SK-N-SH (cell line): ENCODE measurements at regions not wholly inside any gene's neighbourhood (a gene's known extent, or its start where the extent isn't known, plus 50 kb on each side); places are given as distances from the start of the nearest gene placed in this dataset.

ENCODE experiments used
- CTCF ChIA-PET: fragments of 300-600, 350-600 bp; formaldehyde crosslinking; extraction: SDS; loops from one replicate; lab custom pipeline; 2021; lab: Yijun Ruan, JAX
- POLR2A ChIA-PET: fragments of 350-600 bp; sonication (Branson Sonifier 250); formaldehyde crosslinking; extraction: SDS; loops from one replicate; lab custom pipeline; 2020; ENCODE audit warnings: antibody characterized with exemption, inconsistent platforms; lab: Yijun Ruan, JAX
- DNase-seq: peaks from one replicate; pipeline ENCODE4 v3.0.0; 2012
- H2AFZ ChIP-seq: fragments of 200-600 bp; sonication (generic); 2 replicates; pipeline ENCODE4 v1.8.1; 2016; ENCODE audit warnings: antibody characterized with exemption, mild to moderate bottlenecking, low read depth
- H3F3A ChIP-seq: fragments of 200-600 bp; sonication (generic); replicated peaks from 2 replicates; pipeline ENCODE3; 2016; ENCODE audit warnings: antibody characterized with exemption, mild to moderate bottlenecking; ENCODE audit not compliant: insufficient read depth
- H3K27ac ChIP-seq, 2 experiments: fragments of 200-500 bp in 1 of 2; fragments of 200-600 bp in 1 of 2; sonication (Bioruptor generic) in 1 of 2; sonication (generic), shearing (Covaris generic) in 1 of 2; 2 replicates each; pipeline versions ENCODE4 v1.5.1 to v1.6.1; 2014 to 2016; ENCODE audit warnings: low read depth in 2 of 2, inconsistent platforms in 1 of 2, low read length in 1 of 2, mild to moderate bottlenecking in 1 of 2, mixed read lengths in 1 of 2
- H3K27me3 ChIP-seq: fragments of 200-600 bp; sonication (generic), shearing (Covaris generic); 2 replicates; pipeline ENCODE4 v1.6.1; 2016; ENCODE audit warnings: mixed run types; ENCODE audit not compliant: insufficient read depth
- H3K36me3 ChIP-seq, 2 experiments: fragments of 200-500 bp in 1 of 2; fragments of 200-600 bp in 1 of 2; sonication (Bioruptor generic) in 1 of 2; sonication (generic) in 1 of 2; replicated peaks in 1 of 2; 2 replicates each; pipeline versions ENCODE3 to v1.5.1; 2014 to 2016; ENCODE audit warnings: low read length in 1 of 2, mild to moderate bottlenecking in 1 of 2; ENCODE audit not compliant: insufficient read depth in 2 of 2, control insufficient read depth in 1 of 2
- H3K4me1 ChIP-seq, 2 experiments: fragments of 200-500 bp in 1 of 2; fragments of 200-600 bp in 1 of 2; sonication (Bioruptor generic) in 1 of 2; sonication (generic), shearing (Covaris generic) in 1 of 2; 2 replicates each; pipeline versions ENCODE4 v1.5.1 to v1.6.1; 2014 to 2016; ENCODE audit warnings: low read depth in 1 of 2, low read length in 1 of 2, mixed run types in 1 of 2; ENCODE audit not compliant: insufficient read depth in 2 of 2, control insufficient read depth in 1 of 2
- H3K4me2 ChIP-seq: fragments of 200-600 bp; sonication (generic), shearing (Covaris generic); 2 replicates; pipeline ENCODE4 v1.6.1; 2017; ENCODE audit warnings: mixed run types
- H3K4me3 ChIP-seq, 2 experiments: fragments of 200-500 bp in 1 of 2; fragments of 200-600 bp in 1 of 2; sonication (Bioruptor generic) in 1 of 2; sonication (generic), shearing (Covaris generic) in 1 of 2; 2 replicates each; pipeline versions ENCODE4 v1.5.1 to v1.8.1; 2014 to 2016; ENCODE audit warnings: low read depth in 2 of 2, inconsistent platforms in 1 of 2, low read length in 1 of 2, mild to moderate bottlenecking in 1 of 2, mixed read lengths in 1 of 2, moderate library complexity in 1 of 2
- H3K79me2 ChIP-seq: fragments of 200-600 bp; sonication (generic); 2 replicates; pipeline ENCODE4 v1.8.1; 2017; ENCODE audit warnings: mild to moderate bottlenecking; ENCODE audit not compliant: insufficient read depth
- H3K9ac ChIP-seq: fragments of 200-600 bp; sonication (generic); 2 replicates; pipeline ENCODE4 v1.6.1; 2017; ENCODE audit warnings: mixed run types
- H3K9me2 ChIP-seq: fragments of 200-600 bp; sonication (generic); 2 replicates; pipeline ENCODE4 v1.6.1; 2017; ENCODE audit warnings: mixed run types
- H3K9me3 ChIP-seq: fragments of 200-600 bp; sonication (generic); 2 replicates; pipeline ENCODE4 v1.6.1; 2017; ENCODE audit warnings: mixed run types, mild to moderate bottlenecking, moderate library complexity
- H4K20me1 ChIP-seq: fragments of 200-600 bp; sonication (generic); 2 replicates; pipeline ENCODE4 v1.6.1; 2017; ENCODE audit warnings: mild to moderate bottlenecking, mixed run types; ENCODE audit not compliant: insufficient read depth
- CHD2 ChIP-seq: fragments of 150-350 bp; IDR thresholded peaks from 2 replicates; pipeline ENCODE4 v1.6.1; 2018; ENCODE audit warnings: low read length; ENCODE audit not compliant: partially characterized antibody
- CTCF ChIP-seq: fragments of 200-600 bp; sonication (generic); IDR thresholded peaks from 2 replicates; pipeline ENCODE4 v1.6.1; 2017; ENCODE audit warnings: antibody characterized with exemption, mild to moderate bottlenecking, moderate library complexity
- EP300 ChIP-seq, 2 experiments: IDR thresholded peaks; 2 replicates each; pipeline versions ENCODE4 v1.4.0 to v1.6.1; 2012; ENCODE audit warnings: borderline replicate concordance in 1 of 2, low read depth in 1 of 2, low read length in 1 of 2
- FOXJ3 ChIP-seq: sonication (generic); formaldehyde crosslinking; IDR thresholded peaks from 2 replicates; pipeline ENCODE4 v1.5.1; 2020; ENCODE audit warnings: mild to moderate bottlenecking, missing genetic modification reagents
- MXI1 ChIP-seq: IDR thresholded peaks from 2 replicates; pipeline ENCODE4 v1.6.1; 2012; ENCODE audit warnings: mild to moderate bottlenecking, low read depth, low read length, improper control_type of control experiment
- NRF1 ChIP-seq: IDR thresholded peaks from 2 replicates; pipeline ENCODE4 v1.6.1; 2012; ENCODE audit warnings: low read depth, mild to moderate bottlenecking, low read length
- PBX3 ChIP-seq: IDR thresholded peaks from 2 replicates; pipeline ENCODE4; 2012
- RCOR1 ChIP-seq: fragments of 150-350 bp; IDR thresholded peaks from 2 replicates; pipeline ENCODE4 v1.6.1; 2017; ENCODE audit warnings: antibody characterized with exemption, low read length
- REST ChIP-seq: IDR thresholded peaks from 2 replicates; pipeline ENCODE4 v1.6.1; 2012; ENCODE audit warnings: mild to moderate bottlenecking, low read depth, low read length, moderate library complexity
- RXRA ChIP-seq: IDR thresholded peaks from 2 replicates; pipeline ENCODE4 v1.4.0; 2012; ENCODE audit warnings: low read depth, mild to moderate bottlenecking, borderline replicate concordance
- TAF1 ChIP-seq: IDR thresholded peaks from 2 replicates; pipeline ENCODE4 v1.6.1; 2012; ENCODE audit warnings: low read depth, mild to moderate bottlenecking, low read length, moderate library complexity, borderline replicate concordance
- whole genome bisulfite sequencing: methylation state at CpG from one replicate; pipeline ENCODE4 v1.1.6; 2017; ENCODE audit warnings: low lambda C conversion rate; 5-methylcytosine and 5-hydroxymethylcytosine counted together

GRCh38 chr10:105577865-105578607, 936.9 kb downstream of the SORCS3 start:
- Histone ChIP-seq H3K9me3 (no peaks in the 10 kb centered on the region), H3K9ac (no peak overlapping the region), H2AFZ (no peak overlapping the region), H3K4me2 (no peak overlapping the region), H3K79me2 (no peaks in the 10 kb centered on the region), H3K27ac (no peak overlapping the region), H3K36me3 (no peaks in the 10 kb centered on the region), H3K4me3 (no peak overlapping the region), H3K27me3 (no peaks in the 10 kb centered on the region), H3K4me1 (no peaks in the 10 kb centered on the region), H3F3A (no peaks in the 10 kb centered on the region), H4K20me1 (no peaks in the 10 kb centered on the region), H3K9me2 (no peaks in the 10 kb centered on the region)
- ChIA-PET POLR2A (no interaction called here), CTCF (no interaction called here)
- no peak for DNase-seq
- TF ChIP-seq REST (no peak), CHD2 (no peak), FOXJ3 (no peak), PBX3 (no peak), CTCF (no peak), NRF1 (no peak), TAF1 (no peak), MXI1 (no peak), EP300 (IDR thresholded peaks at IDR 0.05; ENCODE audit: borderline replicate concordance in 1 of 2, low read depth in 1 of 2, low read length in 1 of 2) (no peak), RXRA (no peak), RCOR1 (no peak)
- WGBS = 20% methylated on average over 4 of the region's 4 CpGs
